Endothelial cell of umbilical vein (primary cell): ENCODE measurements at regions not wholly inside any gene's neighbourhood (a gene's known extent, or its start where the extent isn't known, plus 50 kb on each side); places are given as distances from the start of the nearest gene placed in this dataset.

ENCODE experiments used
- BruUV-seq: library from RNA; stranded (reverse); fragments of 400-500 nt; replicated peaks from 2 replicates; lab custom pipeline; 2021; lab: Mats Ljungman, UMichigan
- CTCF ChIA-PET: fragments of 300-600, 350-600 bp; sonication (Branson Sonifier 250); formaldehyde crosslinking; loops from one replicate; lab custom pipeline; 2021; ENCODE audit warnings: antibody characterized with exemption, inconsistent platforms; lab: Charles Lee
- POLR2A ChIA-PET: fragments of 300-600, 350-600 bp; sonication (Branson Sonifier 250); formaldehyde crosslinking; loops from one replicate; lab custom pipeline; 2021; ENCODE audit warnings: antibody characterized with exemption, inconsistent platforms; lab: Charles Lee
- DNase-seq: peaks from one replicate; pipeline ENCODE4 v3.0.0-alpha.2; 2011; ENCODE audit warnings: low read depth, low spot score
- FAIRE-seq: peaks from 2 replicates; lab custom pipeline; 2011; peaks lifted over from hg19 to GRCh38; lab: Jason Lieb, UNC
- H2AFZ ChIP-seq: 2 replicates; pipeline ENCODE4 v1.6.0; 2012; ENCODE audit warnings: low read depth, low read length, control low read depth, inconsistent platforms
- H3K27ac ChIP-seq: 2 replicates; pipeline ENCODE4 v1.5.1; 2011; ENCODE audit warnings: low read depth, mild to moderate bottlenecking, control low read depth, low read length, moderate library complexity; ENCODE audit not compliant: insufficient read depth
- H3K27me3 ChIP-seq, 2 experiments: 2 replicates each; pipeline versions ENCODE4 v1.6.0 to v1.6.1; 2011; ENCODE audit warnings: low read length in 2 of 2, mixed read lengths in 1 of 2; ENCODE audit not compliant: control insufficient read depth in 2 of 2, insufficient read depth in 2 of 2
- H3K36me3 ChIP-seq, 2 experiments: 2 replicates in 1 of 2; 3 replicates in 1 of 2; pipeline ENCODE4 v1.5.1; 2011; ENCODE audit warnings: low read length in 2 of 2, mild to moderate bottlenecking in 1 of 2, moderate library complexity in 1 of 2; ENCODE audit not compliant: control insufficient read depth in 2 of 2, insufficient read depth in 2 of 2; ENCODE audit errors: extremely low read depth in 1 of 2
- H3K4me1 ChIP-seq: 3 replicates; pipeline ENCODE4 v1.5.1; 2011; ENCODE audit warnings: mild to moderate bottlenecking, low read length; ENCODE audit not compliant: control insufficient read depth, insufficient read depth; ENCODE audit errors: extremely low read depth
- H3K4me2 ChIP-seq: 2 replicates; pipeline ENCODE4 v1.6.1; 2011; ENCODE audit warnings: low read length, control low read depth, mixed read lengths; ENCODE audit not compliant: insufficient read depth
- H3K4me3 ChIP-seq, 3 experiments: fragments of 200-600 bp in 1 of 3; sonication (generic), shearing (Covaris generic) in 1 of 3; replicated peaks in 1 of 3; 2 replicates each; pipeline ENCODE4 v1.5.1; 2011 to 2016; ENCODE audit warnings: control low read depth in 3 of 3, low read length in 3 of 3, mild to moderate bottlenecking in 2 of 3, inconsistent platforms in 1 of 3, low read depth in 1 of 3, moderate library complexity in 1 of 3; ENCODE audit not compliant: insufficient read depth in 1 of 3
- H3K79me2 ChIP-seq: 2 replicates; pipeline ENCODE4 v1.6.0; 2012; ENCODE audit warnings: low read length, inconsistent platforms; ENCODE audit not compliant: control insufficient read depth, insufficient read depth
- H3K9ac ChIP-seq: replicated peaks from 2 replicates; pipeline ENCODE3; 2011; ENCODE audit warnings: low read length, control low read depth; ENCODE audit not compliant: insufficient read depth; ENCODE audit errors: extremely low read depth
- H3K9me1 ChIP-seq: replicated peaks from 3 replicates; pipeline ENCODE4 v1.6.0; 2011; ENCODE audit warnings: mild to moderate bottlenecking, low read length; ENCODE audit not compliant: control insufficient read depth, insufficient read depth; ENCODE audit errors: extremely low read depth
- H3K9me3 ChIP-seq: replicated peaks from 2 replicates; pipeline ENCODE4 v1.5.1; 2012; ENCODE audit warnings: low read length, inconsistent platforms; ENCODE audit not compliant: control insufficient read depth, insufficient read depth
- H4K20me1 ChIP-seq: replicated peaks from 2 replicates; pipeline ENCODE3; 2011; ENCODE audit warnings: mild to moderate bottlenecking, low read length; ENCODE audit not compliant: control insufficient read depth, insufficient read depth; ENCODE audit errors: extremely low read depth
- CTCF ChIP-seq, 2 donors: IDR thresholded peaks; 1 replicate in 1 of 2; 2 replicates in 1 of 2; pipeline ENCODE4 v1.5.1; 2011; ENCODE audit warnings: low read length in 2 of 2, mild to moderate bottlenecking in 2 of 2, moderate library complexity in 2 of 2, control low read depth in 1 of 2, inconsistent platforms in 1 of 2, low read depth in 1 of 2; ENCODE audit not compliant: insufficient read depth in 1 of 2; ENCODE audit errors: extremely low read depth in 1 of 2
- EZH2 ChIP-seq: IDR thresholded peaks from 2 replicates; pipeline ENCODE4 v1.6.1; 2012; ENCODE audit warnings: borderline replicate concordance, low read depth, mild to moderate bottlenecking, moderate library complexity, low read length, inconsistent platforms; ENCODE audit not compliant: severe bottlenecking
- FOS ChIP-seq: IDR thresholded peaks from 2 replicates; pipeline ENCODE4 v1.6.1; 2011; ENCODE audit warnings: mild to moderate bottlenecking, low read length, moderate library complexity, borderline replicate concordance; ENCODE audit not compliant: insufficient read depth
- GATA2 ChIP-seq: IDR thresholded peaks from 2 replicates; pipeline ENCODE4 v1.7.0; 2011; ENCODE audit warnings: low read depth, mild to moderate bottlenecking, moderate library complexity, mixed read lengths, low read length; ENCODE audit not compliant: insufficient read length, insufficient read depth
- JUN ChIP-seq: IDR thresholded peaks from 2 replicates; pipeline ENCODE4 v1.6.1; 2011; ENCODE audit warnings: borderline replicate concordance, low read depth; ENCODE audit not compliant: insufficient read length, insufficient read depth
- MAX ChIP-seq: IDR thresholded peaks from 2 replicates; pipeline ENCODE4 v1.6.1; 2011; ENCODE audit not compliant: insufficient read depth, insufficient read length
- MYC ChIP-seq: IDR thresholded peaks from one replicate; pipeline ENCODE4 v1.6.1; 2011; ENCODE audit warnings: mild to moderate bottlenecking, low read depth, low read length
- POLR2A ChIP-seq: IDR thresholded peaks from 2 replicates; pipeline ENCODE4 v1.6.1; 2012; ENCODE audit warnings: low read depth, mild to moderate bottlenecking, control low read depth, low read length
- POLR2AphosphoS5 ChIP-seq: IDR thresholded peaks from 2 replicates; pipeline ENCODE4 v1.6.1; 2012; ENCODE audit warnings: low read depth, mild to moderate bottlenecking, control low read depth, low read length, moderate library complexity; ENCODE audit not compliant: insufficient read depth
- dilution Hi-C: fragments of 300-500 bp; cut with MboI; formaldehyde crosslinking; loops from one replicate; pipeline ENCODE4 v1.15.0; 2019; ENCODE audit warnings: low sequenced_read_pairs; ENCODE audit not compliant: extremely low pct_ligation_motif_present
- intact Hi-C: fragments of 100-400 bp; cut with micrococcal nuclease; formaldehyde crosslinking; loops from one replicate; pipeline ENCODE4 v1.10.0; 2022

- TF ChIP-seq MAX (no peak), MYC (no peak), JUN (no peak), POLR2AphosphoS5 (no peak), EZH2 (no peak), FOS (no peak)
- FAIRE-seq (no peak), DNase-seq (no peak)
- H4K20me1 ChIP-seq, result no peaks in the 10 kb centered on the region
- H3K27me3 ChIP-seq, result no peaks in the 10 kb centered on the region
- dilution Hi-C loops, result no loop called here
- H3K9me3 ChIP-seq, result no peaks in the 10 kb centered on the region
- H3K79me2 ChIP-seq, result peaks cover 5% of the 10 kb centered on the region
- no TSS peak for BruUV-seq
- intact Hi-C loops, result loop anchor here (5.0 kb wide), 1 partner anchor 177 kb away; the partner anchor contains the start of gene KLF12
- no peak overlapping the region for H2AFZ ChIP-seq
- ChIA-PET CTCF (no interaction called here), POLR2A (no interaction called here)
- no peak overlapping the region for H3K4me2 ChIP-seq
- H3K36me3 ChIP-seq, result no peaks in the 10 kb centered on the region
- no peak overlapping the region for H3K4me3 ChIP-seq
- no peaks in the 10 kb centered on the region for H3K9me1 ChIP-seq
- H3K27ac ChIP-seq, result no peak overlapping the region
- no peaks in the 10 kb centered on the region for H3K4me1 ChIP-seq
- H3K9ac ChIP-seq, result no peak overlapping the region
Observed at GRCh38 chr13:73954808-73955207, 179.4 kb downstream of the KLF12 start.

GRCh38 chr13:73952648-73953047 is 181.6 kb downstream of the KLF12 start:
- Histone ChIP-seq H3K27ac (no peak overlapping the region), H2AFZ (no peak overlapping the region), H3K9me3 (no peaks in the 10 kb centered on the region), H3K4me2 (no peak overlapping the region), H3K36me3 (no peaks in the 10 kb centered on the region), H4K20me1 (no peaks in the 10 kb centered on the region), H3K27me3 (no peaks in the 10 kb centered on the region), H3K79me2 (peaks cover 10% of the 10 kb centered on the region), H3K9me1 (no peaks in the 10 kb centered on the region), H3K4me3 (no peak overlapping the region), H3K4me1 (no peaks in the 10 kb centered on the region), H3K9ac (no peak overlapping the region)
- CTCF ChIA-PET, result interaction anchor here (1.1 to 1.8 kb wide), 2 partner anchors 9 to 334 kb away, joined by 4 to 7 read pairs; no protein-coding TSS in a partner anchor
- intact Hi-C loops, result loop anchor here (5.0 kb wide), 1 partner anchor 180 kb away; the partner anchor contains the start of gene KLF12
- FAIRE-seq (no peak), DNase-seq (no peak)
- dilution Hi-C loops, result no loop called here
- POLR2A ChIA-PET, result no interaction called here
- TF ChIP-seq MAX, result no peak
- no peak for TF ChIP-seq POLR2AphosphoS5
- TF ChIP-seq FOS, result no peak
- no peak for TF ChIP-seq POLR2A
- no peak for TF ChIP-seq GATA2
- no peak for TF ChIP-seq EZH2
- no peak for TF ChIP-seq MYC
- no peak for TF ChIP-seq JUN
- no peak for TF ChIP-seq CTCF (IDR thresholded peaks at IDR 0.05; ENCODE audit: extremely low read depth in 1 of 2, insufficient read depth in 1 of 2, low read depth in 1 of 2, low read length in 2 of 2)
- no TSS peak for BruUV-seq
